PC-9 (cell line): ENCODE measurements at regions not wholly inside any gene's neighbourhood (a gene's known extent, or its start where the extent isn't known, plus 50 kb on each side); places are given as distances from the start of the nearest gene placed in this dataset.

Experiments used
- BruUV-seq: library from RNA; stranded (reverse); fragments of 400-500 nt; replicated peaks from 2 replicates; lab custom pipeline; 2021; lab: Mats Ljungman, UMichigan
- CTCF ChIA-PET: fragments of 300-600 bp; sonication (Branson Sonifier 250); formaldehyde crosslinking; loops from one replicate; lab custom pipeline; 2022; ENCODE audit warnings: antibody characterized with exemption; lab: Charles Lee
- POLR2A ChIA-PET: fragments of 300-600 bp; sonication (Branson Sonifier 250); formaldehyde crosslinking; loops from one replicate; lab custom pipeline; 2022; ENCODE audit warnings: antibody characterized with exemption; ENCODE audit not compliant: unreplicated experiment; lab: Charles Lee
- DNase-seq, 2 experiments: peaks; one replicate each; pipeline versions ENCODE4 v3.0.0 to v3.0.0-alpha.2; 2015 to 2022; ENCODE audit warnings: mixed read lengths in 1 of 2
- H2AFZ ChIP-seq: fragments of 200-600 bp; sonication (generic); 2 replicates; pipeline ENCODE4 v1.8.1; 2017; ENCODE audit warnings: antibody characterized with exemption
- H3F3A ChIP-seq: fragments of 200-600 bp; sonication (generic); 2 replicates; pipeline ENCODE4 v1.8.1; 2017; ENCODE audit warnings: antibody characterized with exemption, mild to moderate bottlenecking, low read depth; ENCODE audit not compliant: insufficient read depth
- H3K27ac ChIP-seq: fragments of 200-600 bp; sonication (generic); 2 replicates; pipeline ENCODE4 v1.6.1; 2016; ENCODE audit warnings: mixed run types
- H3K27me3 ChIP-seq: fragments of 200-600 bp; sonication (generic); 2 replicates; pipeline ENCODE4 v1.6.1; 2016; ENCODE audit warnings: low read depth, mixed run types; ENCODE audit not compliant: insufficient read depth
- H3K36me3 ChIP-seq: fragments of 200-600 bp; sonication (generic); 2 replicates; pipeline ENCODE4 v1.6.1; 2016; ENCODE audit warnings: low read depth, mixed run types
- H3K4me1 ChIP-seq: fragments of 200-600 bp; sonication (generic); replicated peaks from 2 replicates; pipeline ENCODE4 v1.6.1; 2016; ENCODE audit warnings: mixed run types; ENCODE audit not compliant: insufficient read depth
- H3K4me2 ChIP-seq: fragments of 200-600 bp; sonication (generic); 2 replicates; pipeline ENCODE4 v1.6.1; 2017; ENCODE audit warnings: mixed run types
- H3K4me3 ChIP-seq: fragments of 200-600 bp; sonication (generic); 2 replicates; pipeline ENCODE4 v1.6.1; 2016; ENCODE audit warnings: mixed run types
- H3K79me2 ChIP-seq: fragments of 200-600 bp; sonication (generic); 2 replicates; pipeline ENCODE4 v1.6.1; 2017; ENCODE audit warnings: low read depth, mixed run types
- H3K9me2 ChIP-seq: fragments of 200-600 bp; sonication (generic); 2 replicates; pipeline ENCODE4 v1.8.1; 2017; ENCODE audit warnings: mild to moderate bottlenecking; ENCODE audit not compliant: insufficient read depth
- H3K9me3 ChIP-seq: fragments of 200-600 bp; sonication (generic); 2 replicates; pipeline ENCODE4 v1.8.1; 2016; ENCODE audit warnings: low read depth; ENCODE audit not compliant: insufficient read depth
- H4K20me1 ChIP-seq: fragments of 200-600 bp; sonication (generic); 2 replicates; pipeline ENCODE4 v1.8.1; 2017; ENCODE audit not compliant: insufficient read depth
- EZH2 ChIP-seq: fragments of 200-600 bp; sonication (generic); IDR thresholded peaks from 2 replicates; pipeline ENCODE4 v1.8.0; 2017; ENCODE audit warnings: antibody characterized with exemption, low read depth
- intact Hi-C: fragments of 100-400 bp; cut with micrococcal nuclease; formaldehyde crosslinking; loops from one replicate; pipeline ENCODE4 v1.10.0; 2022; ENCODE audit not compliant: unreplicated experiment
- TF ChIP-seq, protein P1 (sequence below): fragments of 200-600 bp; sonication (generic); conservative IDR thresholded peaks from 2 replicates; pipeline ENCODE4 v1.6.1; 2017; ENCODE audit warnings: mixed run types, antibody characterized with exemption, mild to moderate bottlenecking, moderate library complexity

DNA sequence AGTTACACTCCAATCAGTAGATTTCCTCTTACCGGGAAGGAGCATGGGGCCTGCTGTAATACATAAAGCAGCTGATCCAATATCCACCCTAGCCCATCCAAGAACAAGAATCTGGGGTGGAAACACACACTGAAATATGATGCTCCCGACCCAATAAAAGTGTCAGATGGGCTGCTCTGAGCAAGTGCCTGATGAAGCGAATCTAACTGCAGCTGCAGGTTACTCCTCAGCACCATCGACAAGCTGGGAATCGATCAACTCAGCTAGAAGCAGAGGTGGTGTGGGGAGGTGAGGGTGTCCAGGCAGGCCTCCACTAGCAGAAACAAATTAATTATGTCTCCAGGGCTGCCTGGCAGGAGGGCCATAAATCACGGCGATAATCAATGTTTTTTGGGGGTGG, 64.0 kb upstream of the WSCD2 start:
- no peak overlapping the region for H3K27ac ChIP-seq
- ChIA-PET CTCF (no interaction called here), POLR2A (no interaction called here)
- H3K36me3 ChIP-seq: no peaks in the 10 kb centered on the region
- TF ChIP-seq, protein P1, sequence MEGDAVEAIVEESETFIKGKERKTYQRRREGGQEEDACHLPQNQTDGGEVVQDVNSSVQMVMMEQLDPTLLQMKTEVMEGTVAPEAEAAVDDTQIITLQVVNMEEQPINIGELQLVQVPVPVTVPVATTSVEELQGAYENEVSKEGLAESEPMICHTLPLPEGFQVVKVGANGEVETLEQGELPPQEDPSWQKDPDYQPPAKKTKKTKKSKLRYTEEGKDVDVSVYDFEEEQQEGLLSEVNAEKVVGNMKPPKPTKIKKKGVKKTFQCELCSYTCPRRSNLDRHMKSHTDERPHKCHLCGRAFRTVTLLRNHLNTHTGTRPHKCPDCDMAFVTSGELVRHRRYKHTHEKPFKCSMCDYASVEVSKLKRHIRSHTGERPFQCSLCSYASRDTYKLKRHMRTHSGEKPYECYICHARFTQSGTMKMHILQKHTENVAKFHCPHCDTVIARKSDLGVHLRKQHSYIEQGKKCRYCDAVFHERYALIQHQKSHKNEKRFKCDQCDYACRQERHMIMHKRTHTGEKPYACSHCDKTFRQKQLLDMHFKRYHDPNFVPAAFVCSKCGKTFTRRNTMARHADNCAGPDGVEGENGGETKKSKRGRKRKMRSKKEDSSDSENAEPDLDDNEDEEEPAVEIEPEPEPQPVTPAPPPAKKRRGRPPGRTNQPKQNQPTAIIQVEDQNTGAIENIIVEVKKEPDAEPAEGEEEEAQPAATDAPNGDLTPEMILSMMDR: no peak
- TF ChIP-seq EZH2: no peak
- H3K27me3 ChIP-seq: peaks cover 10% of the 10 kb centered on the region; the same call in 1 of the 2 replicates
- no peaks in the 10 kb centered on the region for H3F3A ChIP-seq
- DNase-seq: no peak
- no peak overlapping the region for H2AFZ ChIP-seq
- no peaks in the 10 kb centered on the region for H3K9me2 ChIP-seq
- no TSS peak for BruUV-seq
- H3K4me3 ChIP-seq: no peak overlapping the region
- no peaks in the 10 kb centered on the region for H3K9me3 ChIP-seq
- intact Hi-C loops: no loop called here
- H4K20me1 ChIP-seq: no peaks in the 10 kb centered on the region
- no peaks in the 10 kb centered on the region for H3K4me1 ChIP-seq
- H3K79me2 ChIP-seq: no peaks in the 10 kb centered on the region
- H3K4me2 ChIP-seq: no peak overlapping the region

DNA sequence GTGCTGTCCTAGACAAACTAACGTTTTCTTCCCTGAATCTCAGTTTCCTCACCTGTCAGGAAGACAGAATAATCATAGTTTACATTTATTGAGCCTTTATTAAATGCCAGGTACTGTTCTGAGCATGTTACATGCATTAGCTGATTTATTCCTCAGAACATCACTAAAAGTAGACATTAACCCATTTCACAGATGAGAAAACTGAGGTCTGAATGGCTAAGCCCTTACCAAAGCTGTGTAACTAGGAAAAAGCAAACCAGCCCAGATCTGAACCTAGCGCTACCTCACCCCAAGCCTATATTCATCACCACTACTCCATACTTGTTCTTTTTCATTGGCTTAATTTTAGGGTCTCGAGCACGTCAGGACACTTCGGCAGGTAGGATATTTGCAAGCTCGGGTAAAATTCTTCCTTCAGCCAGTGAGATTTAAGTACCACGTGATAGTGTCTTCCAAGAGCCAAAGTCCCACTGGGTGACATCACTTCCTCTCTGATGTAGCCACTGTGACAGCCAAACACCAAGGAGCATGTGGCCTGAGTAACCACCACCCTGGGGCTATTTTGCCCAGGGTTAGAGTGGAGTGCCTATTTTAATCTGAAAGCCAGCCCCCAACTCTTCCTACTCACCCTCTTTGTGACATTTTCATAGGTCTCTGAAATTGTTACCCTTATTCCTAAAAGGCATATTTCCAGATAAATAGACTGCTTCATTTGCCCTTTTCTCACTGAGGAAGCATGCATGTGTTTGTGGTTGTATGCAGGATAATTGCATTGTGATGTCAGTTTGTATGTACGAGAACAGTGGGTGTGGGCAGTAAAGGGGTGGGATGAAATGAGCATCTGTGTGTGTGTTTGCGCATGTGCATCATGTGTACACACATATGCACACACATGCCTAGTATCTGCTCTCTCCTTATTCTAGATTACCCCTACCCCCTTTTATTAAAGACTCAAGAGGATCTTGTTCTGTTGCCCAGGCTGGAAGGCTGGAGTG, 62.2 kb upstream of the WSCD2 start:
- Histone ChIP-seq H3K79me2 (no peaks in the 10 kb centered on the region), H4K20me1 (no peaks in the 10 kb centered on the region), H3K27ac (no peak overlapping the region), H3K9me3 (no peaks in the 10 kb centered on the region), H3K36me3 (no peaks in the 10 kb centered on the region), H2AFZ (no peak overlapping the region), H3K4me3 (no peak overlapping the region), H3K4me2 (no peak overlapping the region), H3K27me3 (peaks cover 16% of the 10 kb centered on the region), H3K9me2 (no peaks in the 10 kb centered on the region), H3F3A (no peaks in the 10 kb centered on the region), H3K4me1 (no peaks in the 10 kb centered on the region)
- intact Hi-C loops: no loop called here
- BruUV-seq: no TSS peak
- ChIA-PET CTCF (no interaction called here), POLR2A (no interaction called here)
- TF ChIP-seq, protein P1: no peak
- no peak for TF ChIP-seq EZH2
- no peak for DNase-seq

DNA sequence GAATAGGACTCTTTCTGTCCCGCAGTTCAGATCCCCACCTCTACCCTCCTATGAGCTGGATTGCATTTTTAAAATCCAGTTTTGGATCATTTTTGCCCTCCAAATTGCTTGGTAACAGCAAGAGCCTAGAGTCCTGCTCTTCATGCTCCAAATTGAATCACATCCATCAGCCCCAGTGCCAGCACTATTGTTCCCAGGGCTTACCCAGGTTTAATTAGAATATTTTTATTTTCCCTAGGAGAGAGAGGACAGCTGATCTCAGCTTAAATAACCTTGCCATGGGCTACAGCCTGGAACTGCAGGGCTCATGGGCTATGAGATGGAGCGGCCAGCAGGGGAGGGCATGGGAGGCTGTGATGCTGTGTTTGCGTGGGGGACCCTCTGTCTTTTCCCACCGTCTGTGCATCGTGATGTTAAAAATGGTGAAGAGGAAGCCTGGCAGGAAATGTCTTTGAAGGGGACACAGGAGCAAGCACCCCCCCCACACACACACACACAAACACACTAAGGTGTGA, 59.4 kb upstream of the WSCD2 start:
- Histone ChIP-seq H2AFZ (no peak overlapping the region), H3K9me2 (no peaks in the 10 kb centered on the region), H3K4me1 (no peaks in the 10 kb centered on the region), H3K27me3 (peaks cover 16% of the 10 kb centered on the region), H3K36me3 (no peaks in the 10 kb centered on the region), H4K20me1 (no peaks in the 10 kb centered on the region), H3K9me3 (no peaks in the 10 kb centered on the region), H3K27ac (no peak overlapping the region), H3K4me2 (no peak overlapping the region), H3K4me3 (no peak overlapping the region), H3F3A (no peaks in the 10 kb centered on the region), H3K79me2 (no peaks in the 10 kb centered on the region)
- no peak for TF ChIP-seq EZH2
- TF ChIP-seq, protein P1: no peak
- ChIA-PET CTCF (no interaction called here), POLR2A (interaction anchor here (0.6 kb wide), 1 partner anchor 71 kb away, joined by 3 read pairs; no protein-coding TSS in a partner anchor)
- intact Hi-C loops: no loop called here
- no peak for DNase-seq
- BruUV-seq: no TSS peak
